HFFc6 (cell line): ENCODE measurements at regions not wholly inside any gene's neighbourhood (a gene's known extent, or its start where the extent isn't known, plus 50 kb on each side); places are given as distances from the start of the nearest gene placed in this dataset.
"Not testable (repeated sequence)": the region's sequence is repeated elsewhere in the genome, so short reads cannot be mapped to it uniquely, and the experiment has no call there.

Experiments used
- DNase-seq: peaks from one replicate; pipeline ENCODE4 v3.0.0-alpha.2; 2018
- H3K27ac Mint-ChIP-seq: 2 replicates; pipeline ENCODE4 v1.8.0; 2020; ENCODE audit warnings: mild to moderate bottlenecking, mixed read lengths
- H3K27me3 Mint-ChIP-seq: 2 replicates; pipeline ENCODE4 v1.8.0; 2021; ENCODE audit warnings: mild to moderate bottlenecking, moderate library complexity, mixed read lengths; ENCODE audit not compliant: insufficient read depth
- H3K36me3 Mint-ChIP-seq: 2 replicates; pipeline ENCODE4 v1.8.0; 2021; ENCODE audit warnings: low read depth, mixed read lengths
- H3K4me1 Mint-ChIP-seq: 2 replicates; pipeline ENCODE4 v1.8.0; 2020; ENCODE audit warnings: low read depth, mixed read lengths
- H3K4me3 Mint-ChIP-seq: 2 replicates; pipeline ENCODE4 v1.8.0; 2020; ENCODE audit warnings: mild to moderate bottlenecking, moderate library complexity, mixed read lengths
- H3K9me3 Mint-ChIP-seq: 2 replicates; pipeline ENCODE4 v1.8.0; 2020; ENCODE audit warnings: mild to moderate bottlenecking, mixed read lengths
- CTCF ChIP-seq: fragments of 200-600 bp; sonication (generic); IDR thresholded peaks from 2 replicates; pipeline ENCODE4 v1.5.0; 2021; ENCODE audit warnings: antibody characterized with exemption, mild to moderate bottlenecking

- not testable (repeated sequence) for H3K36me3 Mint-ChIP-seq, H3K9me3 Mint-ChIP-seq, H3K4me1 Mint-ChIP-seq, DNase-seq, H3K27me3 Mint-ChIP-seq, H3K4me3 Mint-ChIP-seq, H3K27ac Mint-ChIP-seq
These were observed 121.1 kb upstream of the SESTD1 start for GRCh38 chr2:179385756-179386155.

GRCh38 chr2:179383975-179384374 lies 119.3 kb upstream of the SESTD1 start:
- no peaks in the 10 kb centered on the region; the same call in 1 of the 2 replicates for H3K9me3 Mint-ChIP-seq
- H3K4me3 Mint-ChIP-seq, result no peak overlapping the region
- H3K27me3 Mint-ChIP-seq, result peaks cover 2% of the 10 kb centered on the region
- no peak for TF ChIP-seq CTCF
- no peak overlapping the region for H3K27ac Mint-ChIP-seq
- DNase-seq, result no peak
- H3K36me3 Mint-ChIP-seq, result no peaks in the 10 kb centered on the region
- H3K4me1 Mint-ChIP-seq, result no peaks in the 10 kb centered on the region

GRCh38 chr2:179377296-179377695 lies 112.7 kb upstream of the SESTD1 start:
- H3K4me1 Mint-ChIP-seq, result peaks cover 16% of the 10 kb centered on the region
- no peak for TF ChIP-seq CTCF
- no peak overlapping the region; the same call in 1 of the 2 replicates for H3K27ac Mint-ChIP-seq
- H3K4me3 Mint-ChIP-seq, result peak overlapping the region; percentile 8; the same call in 1 of the 2 replicates
- H3K36me3 Mint-ChIP-seq, result no peaks in the 10 kb centered on the region
- no peaks in the 10 kb centered on the region; the same call in 1 of the 2 replicates for H3K27me3 Mint-ChIP-seq
- no peaks in the 10 kb centered on the region for H3K9me3 Mint-ChIP-seq
- peak; percentile 49 for DNase-seq

- no peak overlapping the region for H3K4me3 Mint-ChIP-seq
- no peak overlapping the region for H3K27ac Mint-ChIP-seq
- no peaks in the 10 kb centered on the region; the same call in 1 of the 2 replicates for H3K27me3 Mint-ChIP-seq
- H3K9me3 Mint-ChIP-seq, result no peaks in the 10 kb centered on the region
- peaks cover 16% of the 10 kb centered on the region for H3K4me1 Mint-ChIP-seq
- TF ChIP-seq CTCF, result no peak
- peak; percentile 53 for DNase-seq
- H3K36me3 Mint-ChIP-seq, result no peaks in the 10 kb centered on the region
These were observed 112.2 kb upstream of the SESTD1 start for GRCh38 chr2:179376881-179377280.

- Mint-ChIP-seq H3K9me3 (no peaks in the 10 kb centered on the region), H3K27me3 (no peaks in the 10 kb centered on the region; the same call in 1 of the 2 replicates), H3K36me3 (no peaks in the 10 kb centered on the region), H3K4me1 (peaks cover 16% of the 10 kb centered on the region), H3K4me3 (no peak overlapping the region), H3K27ac (no peak overlapping the region)
- no peak for DNase-seq
- no peak for TF ChIP-seq CTCF
These were observed 109.2 kb upstream of the SESTD1 start for GRCh38 chr2:179373816-179374215.

- not testable (repeated sequence) for H3K4me1 Mint-ChIP-seq, H3K9me3 Mint-ChIP-seq, H3K27ac Mint-ChIP-seq, H3K36me3 Mint-ChIP-seq, H3K4me3 Mint-ChIP-seq, H3K27me3 Mint-ChIP-seq, DNase-seq
These were observed 100.9 kb upstream of the SESTD1 start for GRCh38 chr2:179365561-179365960.

- Mint-ChIP-seq H3K27ac (no peak overlapping the region), H3K4me3 (no peak overlapping the region), H3K27me3 (peaks cover 2% of the 10 kb centered on the region), H3K36me3 (no peaks in the 10 kb centered on the region), H3K9me3 (no peaks in the 10 kb centered on the region), H3K4me1 (no peaks in the 10 kb centered on the region)
- TF ChIP-seq CTCF, result no peak
- no peak for DNase-seq
These were observed 91.2 kb upstream of the SESTD1 start for GRCh38 chr2:179355881-179356280.
